Adrenal gland (tissue), 5 donors: ENCODE measurements at regions not wholly inside any gene's neighbourhood (a gene's known extent, or its start where the extent isn't known, plus 50 kb on each side); places are given as distances from the start of the nearest gene placed in this dataset.

Experiments
- CTCF ChIP-seq, 6 experiments: fragments of 450-650 bp in 4 of 6; fragments of 200-600 bp in 2 of 6; sonication (generic) in 1 of 6; IDR thresholded peaks; 1 replicate in 5 of 6; 2 replicates in 1 of 6; pipeline versions ENCODE4 v1.5.1 to v1.8.0; 2016 to 2021; ENCODE audit warnings: antibody characterized with exemption in 6 of 6, mild to moderate bottlenecking in 2 of 6, moderate library complexity in 1 of 6
- POLR2A ChIP-seq, 2 donors: fragments of 450-650 bp; IDR thresholded peaks; one replicate each; pipeline ENCODE4 v1.6.1; 2017; ENCODE audit warnings: antibody characterized with exemption in 2 of 2, mild to moderate bottlenecking in 2 of 2, moderate library complexity in 1 of 2
- donor health status: DM: no; HTN: no; CAD: no.

DNA sequence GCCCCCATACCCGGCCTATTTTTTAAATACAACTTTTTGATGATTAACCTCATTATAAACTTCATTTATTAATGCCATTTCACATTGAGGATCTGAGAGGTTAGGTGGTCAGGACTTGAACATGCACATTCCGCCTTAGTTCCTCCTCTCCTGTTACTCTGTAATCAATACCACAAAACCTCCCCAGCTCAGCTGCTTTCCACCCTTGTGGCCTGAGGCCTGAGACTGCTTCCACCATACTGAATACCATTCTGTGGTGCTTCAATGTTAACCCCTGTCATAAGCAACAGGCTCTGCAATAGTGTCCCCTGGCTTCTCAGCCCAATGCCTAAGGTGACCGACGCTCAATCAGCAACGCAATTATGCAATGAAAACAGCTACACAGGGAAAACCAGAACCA, 405.4 kb downstream of the ETS1 start:
- TF ChIP-seq POLR2A (IDR thresholded peaks at IDR 0.05) (no peak), CTCF (IDR thresholded peaks at IDR 0.05) (no peak)
